ENCODE measurements at regions not wholly inside any gene's neighbourhood (a gene's known extent, or its start where the extent isn't known, plus 50 kb on each side); places are given as distances from the start of the nearest gene placed in this dataset.

- intact Hi-C loops (cut with micrococcal nuclease) (loop anchor here (1.0 kb wide), 2 partner anchors 9 to 14 kb away; no protein-coding TSS in a partner anchor), dilution Hi-C loops (cut with MboI; ENCODE audit: extremely low pct_ligation_motif_present, low sequenced_read_pairs) (no loop called here)
- Histone ChIP-seq H4K20me1 (replicated peaks; ENCODE audit: control insufficient read depth, extremely low read depth, insufficient read depth, low read length) (no peaks in the 10 kb centered on the region), H3K36me3 (ENCODE audit: control insufficient read depth in 2 of 2, extremely low read depth in 1 of 2, insufficient read depth in 2 of 2, low read length in 2 of 2) (no peaks in the 10 kb centered on the region), H3K9me1 (replicated peaks; ENCODE audit: control insufficient read depth, extremely low read depth, insufficient read depth, low read length) (no peaks in the 10 kb centered on the region), H3K27me3 (ENCODE audit: control insufficient read depth in 2 of 2, insufficient read depth in 2 of 2, low read length in 2 of 2) (no peaks in the 10 kb centered on the region), H3K4me2 (ENCODE audit: insufficient read depth, low read length) (no peak overlapping the region), H3K27ac (ENCODE audit: insufficient read depth, low read depth, low read length) (no peak overlapping the region), H3K9me3 (replicated peaks; ENCODE audit: control insufficient read depth, insufficient read depth, low read length) (no peaks in the 10 kb centered on the region), H3K4me3 (replicated peaks in 1 of 3; ENCODE audit: insufficient read depth in 1 of 3, low read depth in 1 of 3, low read length in 3 of 3) (no peak overlapping the region), H3K4me1 (ENCODE audit: control insufficient read depth, extremely low read depth, insufficient read depth, low read length) (peaks cover 15% of the 10 kb centered on the region), H3K9ac (replicated peaks; ENCODE audit: extremely low read depth, insufficient read depth, low read length) (no peak overlapping the region), H2AFZ (ENCODE audit: low read depth, low read length) (no peak overlapping the region), H3K79me2 (ENCODE audit: control insufficient read depth, insufficient read depth, low read length) (no peaks in the 10 kb centered on the region)
- TF ChIP-seq MYC (IDR thresholded peaks at IDR 0.05; ENCODE audit: low read depth, low read length) (no peak), GATA2 (IDR thresholded peaks at IDR 0.05; ENCODE audit: insufficient read depth, insufficient read length, low read depth, low read length) (no peak), FOS (IDR thresholded peaks at IDR 0.05; ENCODE audit: borderline replicate concordance, insufficient read depth, low read length) (peak; percentile 93), MAX (IDR thresholded peaks at IDR 0.05; ENCODE audit: insufficient read depth, insufficient read length) (peak; percentile 69), EZH2 (IDR thresholded peaks at IDR 0.05; ENCODE audit: borderline replicate concordance, low read depth, low read length, severe bottlenecking) (no peak), JUN (IDR thresholded peaks at IDR 0.05; ENCODE audit: borderline replicate concordance, insufficient read depth, insufficient read length, low read depth) (peak; percentile 90), CTCF (IDR thresholded peaks at IDR 0.05; ENCODE audit: extremely low read depth in 1 of 2, insufficient read depth in 1 of 2, low read depth in 1 of 2, low read length in 2 of 2) (peak in 1 of 2 donors; percentile 1), POLR2A (IDR thresholded peaks at IDR 0.05; ENCODE audit: low read depth, low read length) (no peak), POLR2AphosphoS5 (IDR thresholded peaks at IDR 0.05; ENCODE audit: insufficient read depth, low read depth, low read length) (peak; percentile 69)
- CTCF ChIA-PET: interaction anchor here (0.6 to 2.8 kb wide), 7 partner anchors 13 to 161 kb away, joined by 3 to 15 read pairs (median 4); no protein-coding TSS in a partner anchor
- DNase-seq (ENCODE audit: low read depth, low spot score) (peak; percentile 89), FAIRE-seq (peak; percentile 95)
- BruUV-seq (replicated peaks): no TSS peak
- POLR2A ChIA-PET: no interaction called here
Observed at GRCh38 chr2:64807417-64807816, 153.7 kb upstream of the SERTAD2 start.

Data from endothelial cell of umbilical vein (primary cell).